Renal cortical epithelial cell (primary cell): ENCODE measurements at regions not wholly inside any gene's neighbourhood (a gene's known extent, or its start where the extent isn't known, plus 50 kb on each side); places are given as distances from the start of the nearest gene placed in this dataset.

Experiments used
- DNase-seq: peaks from one replicate; pipeline ENCODE4 v3.0.0-alpha.2; 2011; ENCODE audit warnings: low read depth

DNA sequence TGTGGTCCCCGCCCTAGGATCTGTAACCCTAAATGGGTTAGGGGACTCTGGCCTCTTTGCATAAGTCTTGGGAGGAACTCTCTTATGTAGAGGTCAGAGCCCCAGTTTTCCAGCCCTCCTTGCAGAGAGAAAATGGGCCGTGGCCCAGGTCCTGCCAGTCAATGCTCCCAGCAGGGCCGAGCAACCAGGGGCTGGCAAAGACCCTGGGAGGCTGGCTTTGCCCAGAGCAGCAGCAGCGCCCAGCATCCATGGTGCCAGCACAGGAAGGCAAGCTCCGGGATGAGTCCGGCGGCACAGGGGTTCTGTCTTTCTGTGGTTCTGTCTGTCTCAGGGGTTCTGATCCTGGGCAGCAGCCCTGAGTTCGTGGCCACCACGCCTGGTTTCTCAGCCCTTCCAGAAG lies 684.8 kb downstream of the BRD1 start:
- DNase-seq, result no peak

DNA sequence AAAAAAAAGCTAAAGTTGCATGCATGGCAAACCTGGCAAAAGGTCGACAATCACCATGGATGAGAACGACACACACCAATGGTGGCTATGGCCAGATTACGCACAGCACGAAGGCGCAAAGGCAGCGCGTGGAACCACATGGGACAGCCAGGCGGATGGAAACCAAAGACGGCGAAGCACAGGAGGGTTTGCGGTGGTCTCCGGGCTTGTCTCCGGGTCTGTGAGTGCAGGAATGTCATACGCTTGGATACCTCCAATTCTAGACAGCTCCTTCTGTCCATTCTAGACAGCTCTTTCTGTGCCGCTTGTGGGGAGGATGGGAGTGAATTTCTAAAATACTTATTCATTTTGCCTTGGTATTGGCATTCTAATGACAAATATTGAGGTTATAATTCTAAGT lies 685.4 kb downstream of the BRD1 start:
- no peak for DNase-seq

DNA sequence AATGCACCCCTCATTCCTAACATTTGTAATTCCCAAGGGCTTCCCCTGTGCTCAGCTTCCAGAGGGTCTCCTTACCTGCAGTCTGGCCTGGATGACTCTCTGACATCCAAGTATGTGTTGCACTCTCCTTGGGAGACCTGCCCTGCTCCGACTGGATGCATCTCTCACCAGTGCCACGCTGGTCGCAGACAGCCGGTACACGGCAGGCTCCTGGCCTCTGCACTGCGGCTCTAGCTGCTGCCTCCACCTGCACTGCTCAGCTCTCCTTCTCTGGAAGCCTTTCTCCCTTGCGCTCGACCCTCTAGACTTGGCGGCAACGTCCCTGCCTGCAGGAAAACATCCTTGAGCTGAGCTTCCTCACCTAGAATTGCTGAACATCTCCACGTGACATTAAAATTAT lies 685.9 kb downstream of the BRD1 start:
- no peak for DNase-seq

DNA sequence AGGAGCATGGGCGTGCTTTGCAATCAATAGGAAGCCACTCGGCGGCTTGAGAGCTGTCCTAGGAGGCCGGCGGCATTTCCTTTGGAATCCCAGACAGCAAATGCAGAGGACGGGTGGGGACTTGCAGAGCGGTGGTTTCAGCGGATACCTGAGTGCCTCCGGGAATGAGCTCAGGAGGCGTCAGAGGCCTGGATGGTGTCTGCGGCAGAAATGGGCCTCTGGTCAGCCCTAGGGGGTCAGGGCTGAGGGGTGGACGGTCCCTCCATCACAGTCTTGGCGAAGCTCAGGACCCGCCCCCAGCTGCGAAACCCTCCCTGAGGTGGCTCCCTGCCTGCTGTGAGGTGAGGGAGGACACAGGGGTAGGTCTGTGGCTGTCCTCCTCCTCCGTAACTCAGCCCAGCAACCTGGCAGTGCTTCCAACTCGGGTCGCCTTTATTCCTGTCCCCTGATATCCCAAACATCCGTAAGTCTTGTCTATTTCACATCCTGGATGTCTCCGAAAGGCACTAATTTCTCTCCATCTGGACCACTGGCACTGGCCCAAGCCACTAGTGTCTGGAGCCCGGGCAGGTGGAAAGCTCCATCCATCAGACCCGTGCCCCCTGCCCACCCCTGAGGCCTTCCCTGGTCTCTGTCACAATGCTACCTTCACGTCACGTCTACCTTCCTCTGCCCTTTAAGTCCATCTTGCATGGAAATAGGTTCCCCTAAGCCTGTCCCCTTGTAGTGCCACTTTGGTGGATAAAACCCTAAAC lies 686.6 kb downstream of the BRD1 start:
- no peak for DNase-seq

DNA sequence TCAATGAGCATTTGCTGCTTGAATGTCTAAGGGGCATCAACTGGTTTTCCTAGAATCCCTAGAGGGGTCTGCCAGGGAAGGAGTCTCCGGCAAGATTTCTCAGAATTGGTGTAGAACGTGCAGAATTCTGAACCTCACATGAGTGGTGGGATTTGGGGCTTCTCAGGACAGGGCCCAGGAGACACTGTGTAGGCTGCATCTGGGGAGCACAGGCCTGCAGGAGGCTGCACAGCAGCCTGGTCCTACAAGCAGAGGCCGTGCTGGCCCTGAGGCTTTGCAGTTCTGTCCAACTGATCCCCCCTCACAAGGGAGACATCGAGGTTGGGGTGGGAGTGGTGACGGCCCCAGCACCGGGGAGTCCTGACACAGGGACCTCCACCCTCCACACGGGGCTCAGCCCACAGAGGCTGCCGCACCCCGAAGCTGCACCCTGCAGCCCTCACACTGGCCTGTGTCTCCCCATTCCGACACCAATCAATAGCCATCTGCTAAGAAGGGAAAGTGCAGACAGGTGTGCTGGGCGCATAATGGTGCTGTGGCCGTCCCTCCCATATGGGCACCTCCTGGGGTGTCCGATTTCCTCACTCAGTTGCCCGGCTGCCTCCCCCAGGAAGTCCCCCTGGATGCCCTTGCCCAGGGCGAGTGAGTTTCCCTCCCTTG lies 688.1 kb downstream of the BRD1 start:
- DNase-seq, result no peak

- no peak for DNase-seq
Observed at GRCh38 chr22:49138250-49138790, 689.4 kb downstream of the BRD1 start.

DNA sequence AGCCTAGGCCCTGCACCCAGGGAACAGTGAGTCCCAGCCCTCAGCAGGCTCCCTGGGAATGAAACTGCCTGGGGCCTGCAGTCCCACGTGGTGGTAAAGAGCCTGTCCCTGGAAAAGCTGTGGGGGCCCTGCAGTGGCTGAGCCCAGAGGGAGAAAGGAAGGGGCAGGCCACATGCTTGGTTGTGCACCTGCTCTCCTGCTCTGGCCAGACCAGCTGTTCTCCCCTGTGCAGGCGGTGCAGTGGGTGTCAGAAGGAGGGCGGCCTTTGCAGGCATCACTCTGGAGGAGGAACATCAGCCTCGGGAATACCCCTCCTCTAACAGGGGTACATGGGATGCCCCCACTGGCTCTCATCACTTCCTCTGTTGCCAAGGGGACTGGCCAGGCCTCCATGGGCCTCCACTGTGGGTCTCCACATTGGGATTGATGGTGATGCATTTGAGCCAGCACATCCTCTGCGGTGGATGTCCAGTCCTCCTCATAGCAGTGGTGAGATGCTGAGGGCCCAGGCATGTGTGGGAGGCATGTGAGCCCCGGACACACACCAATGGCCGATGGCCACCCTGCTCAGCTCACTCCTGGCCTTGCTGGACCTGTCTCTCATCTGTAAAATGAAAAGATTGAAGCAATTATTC lies 690.4 kb downstream of the BRD1 start:
- no peak for DNase-seq

DNA sequence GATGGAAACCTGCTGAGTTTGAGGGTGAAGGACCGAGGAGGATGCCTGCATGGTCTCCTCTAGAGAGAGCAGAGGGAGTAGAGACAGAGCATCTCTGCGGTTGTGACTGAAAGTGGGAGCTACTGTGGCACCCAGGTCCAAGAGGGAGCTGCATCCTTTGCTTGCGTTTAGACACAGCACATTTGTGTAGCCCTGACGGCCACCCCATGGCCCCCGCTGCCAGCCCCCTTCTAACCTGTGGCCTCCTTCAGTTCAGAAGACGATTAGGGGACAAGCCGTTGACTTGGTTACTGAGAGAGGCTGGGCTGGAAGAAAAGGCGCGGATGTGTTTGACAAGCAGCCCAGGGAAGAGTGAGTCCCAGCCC lies 690.9 kb downstream of the BRD1 start:
- DNase-seq, result no peak

GRCh38 chr22:49136041-49136815 lies 691.4 kb downstream of the BRD1 start:
- no peak for DNase-seq

DNA sequence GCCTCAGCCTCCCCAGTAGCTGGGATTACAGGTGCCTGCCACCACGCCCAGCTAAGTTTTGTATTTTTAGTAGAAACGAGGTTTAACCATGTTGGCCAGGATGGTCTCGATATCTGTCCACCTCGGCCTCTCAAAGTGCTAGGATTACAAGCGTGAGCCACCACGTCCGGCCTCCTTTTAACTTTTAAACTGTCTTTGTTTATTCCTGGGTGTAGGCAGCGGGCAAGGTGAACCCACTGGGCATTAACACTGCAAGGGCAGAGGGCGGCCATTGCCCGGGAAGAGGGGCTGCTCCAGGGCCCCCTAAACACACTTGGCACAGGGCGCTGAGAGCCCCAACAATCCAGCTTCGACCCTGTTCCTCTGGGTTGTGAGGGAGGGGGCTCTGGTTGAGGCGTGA lies 693.6 kb downstream of the BRD1 start:
- no peak for DNase-seq

DNA sequence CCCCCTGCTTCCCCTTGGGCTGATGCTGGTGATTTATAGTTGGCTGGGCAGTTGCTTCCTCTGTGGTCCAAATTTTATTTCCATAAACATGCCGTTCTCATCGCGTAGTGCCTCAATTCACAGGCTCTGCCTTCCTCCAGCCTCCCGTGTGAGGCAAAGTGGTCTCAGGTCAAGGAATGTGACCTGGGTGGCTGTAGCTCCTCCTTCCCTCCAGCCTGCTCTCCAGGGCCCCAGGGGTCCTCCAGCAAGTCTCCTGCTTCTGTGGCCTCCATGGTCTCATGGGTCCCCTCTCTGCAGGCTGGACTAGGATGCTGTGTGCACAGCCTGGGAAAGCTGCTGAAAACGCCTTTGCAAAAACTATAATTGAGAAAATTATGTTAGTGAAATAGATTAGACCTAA lies 694.1 kb downstream of the BRD1 start:
- no peak for DNase-seq

DNA sequence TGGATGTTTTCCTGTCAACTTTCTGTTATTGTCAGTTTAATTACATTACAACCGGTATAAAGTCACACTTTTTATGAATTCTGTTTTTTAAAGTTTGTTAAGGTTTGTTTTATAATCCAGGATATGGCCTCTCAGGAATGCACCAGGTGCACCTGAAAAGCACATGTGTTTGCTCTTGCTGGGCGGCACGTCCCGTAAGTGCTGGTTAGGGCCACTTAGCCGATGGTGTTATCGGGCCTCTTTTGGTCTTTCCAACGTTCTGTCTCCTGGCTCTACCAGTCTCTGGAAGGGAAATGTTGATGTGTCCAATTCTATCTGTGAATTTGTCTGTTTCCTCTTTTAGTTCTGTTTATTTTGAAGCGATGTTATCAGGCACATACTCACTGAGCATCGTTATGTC lies 695.7 kb downstream of the BRD1 start:
- no peak for DNase-seq

GRCh38 chr22:49129736-49130135 lies 697.9 kb downstream of the BRD1 start:
- DNase-seq, result no peak

- DNase-seq, result no peak
Observed at GRCh38 chr22:49128874-49129273, 698.8 kb downstream of the BRD1 start.

DNA sequence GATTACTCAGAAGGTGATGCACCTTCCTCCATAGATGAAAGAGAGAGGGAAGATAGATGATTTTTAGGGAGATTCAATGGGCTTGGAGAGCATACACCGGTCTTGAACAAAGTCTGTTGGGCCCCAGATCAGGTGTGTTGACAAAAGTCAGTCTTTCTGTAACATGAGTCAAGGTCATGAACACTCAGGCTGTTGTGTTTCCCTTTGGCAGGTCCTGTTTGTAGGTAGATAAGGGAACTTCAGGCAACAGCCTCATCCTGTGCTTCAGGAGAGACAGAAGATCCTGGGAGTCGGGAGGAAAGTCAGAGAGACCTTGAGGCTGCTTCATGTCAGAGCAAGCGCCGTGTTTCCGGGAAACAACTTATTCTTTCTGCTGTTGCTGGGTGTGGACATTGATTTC lies 703.1 kb downstream of the BRD1 start:
- no peak for DNase-seq

- no peak for DNase-seq
Observed at GRCh38 chr22:49123621-49124192, 704.0 kb downstream of the BRD1 start.

DNA sequence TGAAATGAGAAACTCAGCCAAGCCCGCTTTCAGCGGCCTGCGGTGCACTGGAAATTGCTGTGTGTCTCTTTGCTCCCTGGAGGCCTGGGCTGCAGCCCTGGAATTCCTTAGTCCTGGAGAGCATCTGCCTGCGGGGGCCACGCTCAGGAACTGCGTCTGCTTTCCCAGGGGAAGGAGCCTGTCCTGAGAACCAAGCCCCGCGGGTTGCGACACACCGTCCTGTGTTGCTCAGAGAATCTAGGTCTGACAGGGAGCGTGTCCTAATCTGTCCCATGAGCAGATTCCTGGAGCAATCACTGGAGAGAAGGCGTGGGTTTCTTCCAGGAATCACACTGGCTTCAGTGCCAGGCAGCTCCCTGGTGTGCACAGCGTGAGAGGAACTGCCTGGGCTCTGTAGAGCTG lies 708.1 kb downstream of the BRD1 start:
- DNase-seq, result no peak

- DNase-seq, result no peak
Observed at GRCh38 chr22:49118065-49118464, 709.6 kb downstream of the BRD1 start.

GRCh38 chr22:49117486-49117885 lies 710.2 kb downstream of the BRD1 start:
- DNase-seq, result no peak

GRCh38 chr22:49116486-49117120 lies 711.1 kb downstream of the BRD1 start:
- no peak for DNase-seq

DNA sequence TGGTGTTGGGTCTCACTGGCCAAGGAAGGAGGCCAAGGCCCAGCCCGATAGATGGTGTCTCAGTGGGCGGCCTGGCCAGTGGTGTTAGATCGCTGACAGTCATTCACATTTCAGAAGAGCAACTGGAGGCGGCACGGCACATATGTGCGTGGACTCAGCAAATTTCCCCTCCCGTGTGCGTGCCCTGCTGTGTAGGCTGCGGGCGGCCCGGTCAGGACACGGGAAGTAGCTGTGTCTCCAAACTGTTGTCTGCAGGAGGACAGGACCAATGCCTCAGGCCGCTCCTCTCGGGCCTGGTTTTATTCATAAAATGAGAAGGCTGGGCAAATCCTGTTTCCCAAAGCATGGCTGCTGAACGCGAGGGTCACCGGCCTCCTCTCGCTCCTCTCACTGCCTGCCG lies 711.7 kb downstream of the BRD1 start:
- no peak for DNase-seq
